HEK293 (cell line): ENCODE measurements at regions not wholly inside any gene's neighbourhood (a gene's known extent, or its start where the extent isn't known, plus 50 kb on each side); places are given as distances from the start of the nearest gene placed in this dataset.

Source experiments
- CTCF ChIP-seq: fragments of 450-650 bp; formaldehyde crosslinking; IDR thresholded peaks from 2 replicates; pipeline ENCODE4 v1.5.1; 2016; ENCODE audit warnings: missing biosample characterization, missing genetic modification characterization
- ZFP3 ChIP-seq: fragments of 450-650 bp; formaldehyde crosslinking; IDR thresholded peaks from 2 replicates; pipeline ENCODE4 v1.5.1; 2016; ENCODE audit warnings: low read depth, missing biosample characterization, missing genetic modification characterization
- ZNF221 ChIP-seq: fragments of 450-650 bp; formaldehyde crosslinking; IDR thresholded peaks from 2 replicates; pipeline ENCODE4 v1.5.1; 2017; ENCODE audit warnings: missing biosample characterization, missing genetic modification characterization, borderline replicate concordance
- ZNF707 ChIP-seq: fragments of 450-650 bp; formaldehyde crosslinking; IDR thresholded peaks from 2 replicates; pipeline ENCODE4 v1.5.1; 2016; ENCODE audit warnings: missing biosample characterization, missing genetic modification characterization
- ZNF792 ChIP-seq: fragments of 450-650 bp; formaldehyde crosslinking; IDR thresholded peaks from 2 replicates; pipeline ENCODE4 v1.5.1; 2016; ENCODE audit warnings: missing biosample characterization, missing genetic modification characterization

- TF ChIP-seq CTCF (no peak), ZFP3 (tag by site-specific recombination) (no peak), ZNF221 (no peak), ZNF707 (no peak), ZNF792 (tag by site-specific recombination) (no peak)
Measured at GRCh38 chr2:57050007-57050406, 866.2 kb downstream of the CCDC85A start.
